ENCODE measurements at regions not wholly inside any gene's neighbourhood (a gene's known extent, or its start where the extent isn't known, plus 50 kb on each side); places are given as distances from the start of the nearest gene placed in this dataset.

- no peak overlapping the region for H3K4me3 ChIP-seq (ENCODE audit: low read depth, low read length)
- no peak overlapping the region for H3K27ac ChIP-seq (ENCODE audit: extremely low read depth, low read depth, low read length)
- POLR2A ChIA-PET: no interaction called here
- no peak for TF ChIP-seq ZFP37 (tag by site-specific recombination; IDR thresholded peaks at IDR 0.05)
- no peak for TF ChIP-seq ZBTB21 (tag by site-specific recombination; IDR thresholded peaks at IDR 0.05)
- no peak for TF ChIP-seq PRDM2 (tag by site-specific recombination; IDR thresholded peaks at IDR 0.05; ENCODE audit: borderline replicate concordance)
- H3K9me3 ChIP-seq (ENCODE audit: control insufficient read depth, insufficient read depth, low read depth, low read length): no peaks in the 10 kb centered on the region
- CTCF ChIA-PET: interaction anchor here (2.3 kb wide), 1 partner anchor 64 kb away, joined by 7 read pairs; no protein-coding TSS in a partner anchor
- no peaks in the 10 kb centered on the region for H3K36me3 ChIP-seq (ENCODE audit: control insufficient read depth in 2 of 2, insufficient read depth in 1 of 2, low read length in 2 of 2)
- H3K4me1 ChIP-seq (ENCODE audit: control insufficient read depth, insufficient read depth, low read length): no peaks in the 10 kb centered on the region
These were observed 87.5 kb downstream of the RBM43 start for GRCh38 chr2:151174127-151174526.

DNA sequence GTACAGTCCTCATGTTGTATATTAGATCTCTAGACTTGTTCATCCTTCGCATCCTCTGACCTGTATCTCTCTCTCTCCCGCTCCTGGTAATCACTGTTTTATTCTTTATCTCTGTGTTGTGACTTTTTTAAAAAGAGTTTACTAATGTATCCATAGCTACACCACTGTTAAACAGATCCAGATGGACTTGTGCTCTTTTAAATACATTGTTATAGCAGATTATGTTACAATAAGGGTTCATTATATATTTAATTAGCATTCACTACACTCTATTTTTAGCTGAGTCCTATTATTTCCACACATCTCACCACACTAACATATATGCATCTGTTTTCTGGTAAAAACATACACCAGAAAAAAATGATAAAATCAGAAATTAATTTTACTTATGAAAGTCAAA is 90.5 kb downstream of the RBM43 start:
- Histone ChIP-seq H3K4me1 (ENCODE audit: control insufficient read depth, insufficient read depth, low read length) (no peaks in the 10 kb centered on the region), H3K27ac (ENCODE audit: extremely low read depth, low read depth, low read length) (no peak overlapping the region), H3K36me3 (ENCODE audit: control insufficient read depth in 2 of 2, insufficient read depth in 1 of 2, low read length in 2 of 2) (no peaks in the 10 kb centered on the region), H3K9me3 (ENCODE audit: control insufficient read depth, insufficient read depth, low read depth, low read length) (no peaks in the 10 kb centered on the region), H3K4me3 (ENCODE audit: low read depth, low read length) (no peak overlapping the region)
- TF ChIP-seq ZBTB20 (tag by site-specific recombination; IDR thresholded peaks at IDR 0.05) (no peak), KLF9 (tag by site-specific recombination; IDR thresholded peaks at IDR 0.05; ENCODE audit: low read depth) (no peak), ZFHX2 (tag by site-specific recombination; conservative IDR thresholded peaks at IDR 0.05) (no peak), ZNF138 (tag by site-specific recombination; IDR thresholded peaks at IDR 0.05; ENCODE audit: borderline replicate concordance) (no peak), ZBTB7A (tag by site-specific recombination; IDR thresholded peaks at IDR 0.05; ENCODE audit: low read depth) (no peak), PRDM10 (tag by site-specific recombination; IDR thresholded peaks at IDR 0.05) (no peak), GLI2 (tag by site-specific recombination; IDR thresholded peaks at IDR 0.05; ENCODE audit: borderline replicate concordance, low read depth) (no peak), ZNF621 (tag by site-specific recombination; IDR thresholded peaks at IDR 0.05) (no peak), ZNF335 (tag by site-specific recombination; conservative IDR thresholded peaks at IDR 0.05) (no peak), ZNF398 (tag by site-specific recombination; IDR thresholded peaks at IDR 0.05) (no peak), ZNF433 (tag by site-specific recombination; IDR thresholded peaks at IDR 0.05; ENCODE audit: low read depth) (no peak), ZNF48 (tag by site-specific recombination; IDR thresholded peaks at IDR 0.05) (no peak), ZNF610 (tag by site-specific recombination; IDR thresholded peaks at IDR 0.05; ENCODE audit: borderline replicate concordance) (no peak), ZBTB26 (tag by site-specific recombination; optimal IDR thresholded peaks at IDR 0.05) (no peak), KLF8 (tag by site-specific recombination; IDR thresholded peaks at IDR 0.05) (no peak), ZNF10 (tag by site-specific recombination; IDR thresholded peaks at IDR 0.05) (no peak), ZNF707 (tag by site-specific recombination; IDR thresholded peaks at IDR 0.05) (no peak)
- POLR2A ChIA-PET: no interaction called here
- CTCF ChIA-PET: no interaction called here

All from HEK293 (cell line).